GM19043 (cell line): ENCODE measurements at regions not wholly inside any gene's neighbourhood (a gene's known extent, or its start where the extent isn't known, plus 50 kb on each side); places are given as distances from the start of the nearest gene placed in this dataset.
A peak's percentile ranks its signal among the peaks of the same experiment; 100 is the strongest.
"Not testable (repeated sequence)": the region's sequence is repeated elsewhere in the genome, so short reads cannot be mapped to it uniquely, and the experiment has no call there.

Source experiments
- ATAC-seq: cut with Tn5 transposase; IDR thresholded peaks from one replicate; pipeline ENCODE4 v1.9.1; 2021; ENCODE audit warnings: low read depth; ENCODE audit not compliant: unreplicated experiment

GRCh38 chr4:26017961-26018700 is 104.1 kb downstream of the SMIM20 start:
- not testable (repeated sequence) for ATAC-seq

GRCh38 chr4:26020083-26020668 is 106.2 kb downstream of the SMIM20 start:
- no peak for ATAC-seq

GRCh38 chr4:26020881-26021280 is 106.9 kb downstream of the SMIM20 start:
- no peak for ATAC-seq

GRCh38 chr4:26021417-26022345 is 107.7 kb downstream of the SMIM20 start:
- no peak for ATAC-seq

- ATAC-seq, result no peak
These were observed 108.6 kb downstream of the SMIM20 start for GRCh38 chr4:26022346-26023202.

DNA sequence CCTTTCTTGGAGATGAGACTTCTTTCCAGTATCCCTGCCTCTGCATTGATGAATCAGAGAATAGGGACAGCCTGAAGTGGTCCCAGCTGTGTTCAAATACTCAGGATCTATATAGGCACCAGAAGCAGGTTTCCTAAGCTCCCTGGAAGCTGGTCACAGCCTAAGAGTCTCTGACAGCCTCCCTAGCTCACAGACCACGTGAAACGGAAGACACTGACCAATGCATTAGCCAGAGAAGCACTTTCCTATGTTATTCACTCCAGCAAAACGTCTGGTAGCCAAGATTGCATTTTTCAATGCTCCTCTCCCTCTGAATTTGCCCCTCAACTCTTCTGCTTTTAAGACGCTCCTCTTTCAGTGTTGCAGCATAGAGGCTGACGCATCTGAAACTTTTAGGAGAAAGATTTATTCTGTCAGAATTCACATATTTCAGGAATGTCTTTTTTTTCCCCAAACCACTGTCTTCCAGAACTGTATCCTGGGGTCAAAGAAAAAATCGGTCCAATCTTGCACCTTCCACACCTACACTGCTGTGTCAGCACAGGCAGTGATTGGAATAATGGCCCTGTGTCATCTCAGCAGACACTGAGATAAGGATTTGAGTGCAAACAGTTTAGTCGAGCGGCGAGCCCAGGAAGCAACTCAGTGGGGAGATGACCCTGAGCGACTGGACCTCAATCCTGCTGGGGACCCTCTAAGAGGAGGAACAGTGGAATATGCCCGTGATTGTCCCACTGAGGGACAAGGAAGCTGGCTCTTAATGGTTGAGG is 109.4 kb downstream of the SMIM20 start:
- ATAC-seq, result no peak

- ATAC-seq, result no peak
These were observed 110.1 kb downstream of the SMIM20 start for GRCh38 chr4:26024079-26024478.

- ATAC-seq, result no peak
These were observed 114.2 kb downstream of the SMIM20 start for GRCh38 chr4:26028133-26028792.

- ATAC-seq, result peak; percentile 84
These were observed 115.0 kb downstream of the SMIM20 start for GRCh38 chr4:26028793-26029567.

GRCh38 chr4:26029568-26030131 is 115.6 kb downstream of the SMIM20 start:
- ATAC-seq, result peak; percentile 14

GRCh38 chr4:26030260-26030667 is 116.2 kb downstream of the SMIM20 start:
- ATAC-seq, result no peak

GRCh38 chr4:26030780-26031179 is 116.8 kb downstream of the SMIM20 start:
- ATAC-seq, result no peak

GRCh38 chr4:26031704-26032103 is 117.7 kb downstream of the SMIM20 start:
- ATAC-seq, result no peak

DNA sequence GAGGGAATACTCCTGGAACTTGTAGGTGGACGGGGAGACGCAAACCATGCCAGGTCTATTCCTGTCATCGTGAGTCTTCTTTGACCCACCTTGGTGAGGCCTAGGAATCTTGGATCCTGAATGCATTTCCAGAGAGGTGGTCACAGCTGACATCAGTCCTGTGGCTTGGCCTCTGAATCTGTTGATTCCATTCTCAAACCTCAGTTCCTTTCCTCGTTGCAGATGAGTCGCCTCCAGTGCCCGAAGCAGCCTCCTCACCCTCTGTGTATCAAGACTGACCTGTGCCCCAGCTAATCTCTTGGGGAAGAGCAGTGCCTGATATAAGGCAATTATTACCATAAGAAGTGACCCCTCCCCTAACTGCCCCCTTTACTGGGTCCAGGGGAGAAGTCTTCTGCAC is 118.1 kb downstream of the SMIM20 start:
- ATAC-seq, result no peak

GRCh38 chr4:26032630-26033317 is 118.8 kb downstream of the SMIM20 start:
- no peak for ATAC-seq

- no peak for ATAC-seq
These were observed 119.4 kb downstream of the SMIM20 start for GRCh38 chr4:26033389-26033788.

DNA sequence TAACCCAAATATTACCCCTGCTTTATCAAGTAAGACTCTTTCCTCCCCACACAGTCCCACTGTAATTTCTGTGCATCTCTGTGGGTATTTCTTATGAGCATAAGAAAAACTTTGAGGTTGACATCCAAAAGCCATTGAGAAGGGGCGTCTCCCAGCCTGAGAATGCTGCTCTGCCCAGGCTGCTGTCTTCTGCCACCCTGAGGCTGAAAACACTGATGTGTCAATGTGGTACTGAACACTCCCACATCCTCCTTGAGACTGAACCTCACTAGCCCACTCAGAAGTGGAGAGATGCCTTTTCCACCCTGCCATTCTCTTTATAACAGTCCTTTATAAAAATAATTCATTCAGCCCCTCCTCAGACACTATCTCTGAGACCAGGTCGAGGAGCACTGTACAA is 120.8 kb downstream of the SMIM20 start:
- no peak for ATAC-seq
